CD4-positive, alpha-beta T cell treated with Interleukin-4 for 4 hours (primary cell): ENCODE measurements at regions not wholly inside any gene's neighbourhood (a gene's known extent, or its start where the extent isn't known, plus 50 kb on each side); places are given as distances from the start of the nearest gene placed in this dataset.

Experiments
- DNase-seq: peaks from one replicate; pipeline ENCODE4 v3.0.0-alpha.2; 2020

DNA sequence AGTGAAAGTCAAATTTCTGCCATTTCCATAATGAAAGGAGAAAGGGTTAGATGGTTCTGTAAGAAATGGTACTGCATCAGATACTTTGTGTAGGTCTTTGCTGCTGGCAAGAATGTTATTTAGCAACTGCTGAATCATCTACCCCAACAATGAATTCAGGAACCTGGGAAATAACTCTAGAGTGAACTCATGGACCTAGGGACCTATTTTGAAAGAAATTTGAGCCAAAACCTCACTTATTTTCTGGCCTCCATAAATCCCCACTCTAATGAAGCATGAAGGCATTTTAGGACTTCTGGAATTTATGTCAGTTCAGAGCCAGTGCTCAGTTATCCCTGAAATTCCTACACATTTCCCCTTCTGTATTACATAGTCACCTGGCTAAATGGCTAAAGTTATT is 50.9 kb upstream of the CPNE8 start:
- no peak for DNase-seq
